ENCODE measurements at regions not wholly inside any gene's neighbourhood (a gene's known extent, or its start where the extent isn't known, plus 50 kb on each side); places are given as distances from the start of the nearest gene placed in this dataset.

DNA sequence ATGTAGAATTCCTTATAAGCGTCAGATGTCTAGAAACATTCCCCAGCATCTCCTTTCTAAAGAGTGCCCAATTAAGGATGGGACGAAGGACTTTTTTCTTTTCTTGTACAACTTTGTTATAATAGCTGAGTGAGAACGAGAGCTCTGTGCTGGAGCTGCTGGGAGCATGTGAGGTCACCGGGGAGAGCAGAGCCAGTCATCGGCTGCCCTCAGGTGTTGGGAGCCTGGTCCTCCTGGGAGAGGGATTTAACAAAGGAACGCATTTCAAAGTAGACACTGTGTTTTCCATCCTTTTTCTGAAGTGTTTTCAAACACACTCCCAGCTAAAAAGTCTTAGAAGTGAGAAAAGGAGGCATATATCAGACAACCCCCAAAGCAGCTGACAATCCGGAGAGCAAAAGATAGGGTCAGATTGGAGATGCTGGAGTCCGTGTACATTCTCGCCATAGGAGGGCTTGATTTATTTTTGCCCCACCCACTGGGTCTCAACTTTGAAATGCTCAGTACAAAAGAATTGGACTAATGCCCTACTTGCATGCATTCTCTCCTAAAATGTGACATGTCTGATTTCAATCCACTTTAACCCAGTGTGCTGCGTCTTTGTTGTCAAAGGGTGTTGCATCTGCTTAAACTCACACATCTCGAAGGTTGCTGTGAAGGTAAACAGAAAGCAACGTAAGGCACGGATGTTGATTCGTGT is 50.8 kb upstream of the PIWIL1 start:
- Histone ChIP-seq H4K20me1 (replicated peaks in 1 of 2; ENCODE audit: control insufficient read depth in 1 of 2, insufficient read depth in 2 of 2, low read length in 2 of 2) (no peaks in the 10 kb centered on the region), H2AFZ (ENCODE audit: low read length) (no peak overlapping the region), H2AK5ac (ENCODE audit: low read depth, low read length) (no peak overlapping the region), H3K79me2 (ENCODE audit: control insufficient read depth in 1 of 2, insufficient read depth in 2 of 2, low read length in 2 of 2) (no peaks in the 10 kb centered on the region), H4K5ac (ENCODE audit: insufficient read length, low read depth, low read length) (no peak overlapping the region), H3K18ac (ENCODE audit: extremely low read depth, low read length) (no peak overlapping the region), H2BK20ac (ENCODE audit: low read length) (no peak overlapping the region), H3K4me3 (ENCODE audit: extremely low read depth in 1 of 4, insufficient read depth in 2 of 4, low read depth in 3 of 4, low read length in 4 of 4) (no peak overlapping the region), H3K4me1 (replicated peaks in 1 of 4; ENCODE audit: control insufficient read depth in 3 of 4, insufficient read depth in 4 of 4, low read length in 3 of 4) (no peaks in the 10 kb centered on the region), H2BK5ac (ENCODE audit: low read depth, low read length) (no peak overlapping the region), H4K8ac (ENCODE audit: extremely low read depth, insufficient read depth, low read length) (no peak overlapping the region), H3K4ac (replicated peaks; ENCODE audit: insufficient read length, low read depth, low read length) (no peak overlapping the region), H3K4me2 (ENCODE audit: insufficient read depth in 1 of 2, low read depth in 2 of 2, low read length in 2 of 2) (no peak overlapping the region), H2BK120ac (replicated peaks; ENCODE audit: low read depth, low read length) (no peak overlapping the region), H4K91ac (replicated peaks; ENCODE audit: insufficient read length, low read length) (no peak overlapping the region), H3K56ac (replicated peaks; ENCODE audit: insufficient read length, low read depth, low read length) (no peak overlapping the region), H3K27ac (ENCODE audit: low read depth, low read length) (no peak overlapping the region), H3K14ac (ENCODE audit: insufficient read length) (no peak overlapping the region), H2BK12ac (ENCODE audit: low read depth, low read length) (no peak overlapping the region), H3K36me3 (ENCODE audit: control insufficient read depth in 2 of 4, insufficient read depth in 4 of 4, low read length in 3 of 4) (no peaks in the 10 kb centered on the region), H3K27me3 (replicated peaks in 1 of 4; ENCODE audit: control insufficient read depth in 3 of 4, extremely low read depth in 1 of 4, insufficient read depth in 3 of 4, low read length in 3 of 4) (peaks cover 0 to under 1% (median 0%) of the 10 kb centered on the region in 4 experiments; a peak in 2 of 7 replicates), H3K9me3 (ENCODE audit: insufficient read depth in 2 of 2, low read depth in 1 of 2, low read length in 1 of 2) (peaks cover 18 to 25% of the 10 kb centered on the region in 2 experiments), H3K23ac (ENCODE audit: insufficient read length) (no peak overlapping the region), H3K23me2 (ENCODE audit: low read depth, low read length) (no peaks in the 10 kb centered on the region), H3K79me1 (ENCODE audit: low read depth, low read length) (no peaks in the 10 kb centered on the region), H3K9ac (replicated peaks in 1 of 4; ENCODE audit: extremely low read depth in 1 of 4, low read depth in 3 of 4, low read length in 3 of 4) (no peak overlapping the region), H2BK15ac (ENCODE audit: low read length) (no peak overlapping the region)
- TF ChIP-seq GTF2F1 (IDR thresholded peaks at IDR 0.05; ENCODE audit: borderline replicate concordance, low read depth, low read length) (no peak), ZNF274 (IDR thresholded peaks at IDR 0.05; ENCODE audit: borderline replicate concordance, extremely low read depth, low read length) (no peak), CHD1 (IDR thresholded peaks at IDR 0.05; ENCODE audit: low read depth, low read length) (no peak), HDAC2 (IDR thresholded peaks at IDR 0.05; ENCODE audit: borderline replicate concordance in 1 of 2, low read depth in 2 of 2, low read length in 2 of 2) (no peak), SIN3A (conservative IDR thresholded peaks at IDR 0.05 in 1 of 2, IDR thresholded peaks at IDR 0.05 in 1 of 2; ENCODE audit: low read depth in 1 of 2, low read length in 2 of 2) (no peak)
- TF ChIP-seq, protein P1, sequence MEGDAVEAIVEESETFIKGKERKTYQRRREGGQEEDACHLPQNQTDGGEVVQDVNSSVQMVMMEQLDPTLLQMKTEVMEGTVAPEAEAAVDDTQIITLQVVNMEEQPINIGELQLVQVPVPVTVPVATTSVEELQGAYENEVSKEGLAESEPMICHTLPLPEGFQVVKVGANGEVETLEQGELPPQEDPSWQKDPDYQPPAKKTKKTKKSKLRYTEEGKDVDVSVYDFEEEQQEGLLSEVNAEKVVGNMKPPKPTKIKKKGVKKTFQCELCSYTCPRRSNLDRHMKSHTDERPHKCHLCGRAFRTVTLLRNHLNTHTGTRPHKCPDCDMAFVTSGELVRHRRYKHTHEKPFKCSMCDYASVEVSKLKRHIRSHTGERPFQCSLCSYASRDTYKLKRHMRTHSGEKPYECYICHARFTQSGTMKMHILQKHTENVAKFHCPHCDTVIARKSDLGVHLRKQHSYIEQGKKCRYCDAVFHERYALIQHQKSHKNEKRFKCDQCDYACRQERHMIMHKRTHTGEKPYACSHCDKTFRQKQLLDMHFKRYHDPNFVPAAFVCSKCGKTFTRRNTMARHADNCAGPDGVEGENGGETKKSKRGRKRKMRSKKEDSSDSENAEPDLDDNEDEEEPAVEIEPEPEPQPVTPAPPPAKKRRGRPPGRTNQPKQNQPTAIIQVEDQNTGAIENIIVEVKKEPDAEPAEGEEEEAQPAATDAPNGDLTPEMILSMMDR (IDR thresholded peaks at IDR 0.05; ENCODE audit: control extremely low read depth in 1 of 3, insufficient read depth in 1 of 3, low read depth in 1 of 3, low read length in 3 of 3) = no peak
- TF ChIP-seq, protein P2, sequence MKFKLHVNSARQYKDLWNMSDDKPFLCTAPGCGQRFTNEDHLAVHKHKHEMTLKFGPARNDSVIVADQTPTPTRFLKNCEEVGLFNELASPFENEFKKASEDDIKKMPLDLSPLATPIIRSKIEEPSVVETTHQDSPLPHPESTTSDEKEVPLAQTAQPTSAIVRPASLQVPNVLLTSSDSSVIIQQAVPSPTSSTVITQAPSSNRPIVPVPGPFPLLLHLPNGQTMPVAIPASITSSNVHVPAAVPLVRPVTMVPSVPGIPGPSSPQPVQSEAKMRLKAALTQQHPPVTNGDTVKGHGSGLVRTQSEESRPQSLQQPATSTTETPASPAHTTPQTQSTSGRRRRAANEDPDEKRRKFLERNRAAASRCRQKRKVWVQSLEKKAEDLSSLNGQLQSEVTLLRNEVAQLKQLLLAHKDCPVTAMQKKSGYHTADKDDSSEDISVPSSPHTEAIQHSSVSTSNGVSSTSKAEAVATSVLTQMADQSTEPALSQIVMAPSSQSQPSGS (IDR thresholded peaks at IDR 0.05; ENCODE audit: low read length) = no peak
- DNase-seq (ENCODE audit: low read depth in 1 of 2, low spot score in 2 of 2) (no peak), FAIRE-seq (no peak)
- ChIA-PET CTCF (ENCODE audit: partially characterized antibody) (interaction anchor here (0.7 to 2.1 kb wide), 8 partner anchors 8 to 238 kb away, joined by 3 to 11 read pairs (median 4); no protein-coding TSS in a partner anchor), POLR2A (ENCODE audit: partially characterized antibody) (no interaction called here)
- WGBS, 2 experiments (ENCODE audit: extremely low coverage in 1 of 2, insufficient coverage in 1 of 2, insufficient read length in 1 of 2, insufficient replicate concordance in 2 of 2, low coverage in 1 of 2, low lambda C conversion rate in 2 of 2, missing lambda C conversion rate in 1 of 2) = 86% methylated on average over 14 of the region's 14 CpGs; no CpG with 5 or more reads in 1 of the 2 experiments

Data from H1 (cell line).